Stimulated activated CD4-positive, alpha-beta T cell treated with anti-CD3 and anti-CD28 coated beads, Interleukin-15, amount 100 ng/mL, for 48 hours (primary cell): ENCODE measurements at regions not wholly inside any gene's neighbourhood (a gene's known extent, or its start where the extent isn't known, plus 50 kb on each side); places are given as distances from the start of the nearest gene placed in this dataset.
"Not testable (repeated sequence)": the region's sequence is repeated elsewhere in the genome, so short reads cannot be mapped to it uniquely, and the experiment has no call there.

Experiments used
- DNase-seq, 2 donors: peaks; one replicate each; pipeline ENCODE4 v3.0.0-alpha.2; 2020; ENCODE audit warnings: low read depth in 2 of 2

DNA sequence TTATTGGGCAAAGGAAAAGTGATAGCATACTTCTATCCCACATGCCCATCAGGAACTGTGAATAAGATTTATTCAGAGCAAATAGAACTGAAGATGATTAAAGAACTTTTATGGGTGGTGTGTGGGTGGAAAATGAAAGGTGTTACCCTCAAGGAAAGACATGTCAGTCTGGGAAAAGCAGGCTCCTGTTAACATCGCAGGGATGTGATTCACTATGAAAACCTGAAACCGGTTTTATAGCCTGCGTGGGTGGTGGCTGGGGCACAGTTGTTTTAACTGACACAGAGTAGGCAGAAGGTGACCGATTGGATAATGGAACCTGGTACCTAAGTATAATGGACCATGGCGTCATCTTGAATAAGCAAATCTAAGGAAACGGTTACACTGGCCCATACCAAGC lies 61.3 kb upstream of the CASK start:
- no peak for DNase-seq

DNA sequence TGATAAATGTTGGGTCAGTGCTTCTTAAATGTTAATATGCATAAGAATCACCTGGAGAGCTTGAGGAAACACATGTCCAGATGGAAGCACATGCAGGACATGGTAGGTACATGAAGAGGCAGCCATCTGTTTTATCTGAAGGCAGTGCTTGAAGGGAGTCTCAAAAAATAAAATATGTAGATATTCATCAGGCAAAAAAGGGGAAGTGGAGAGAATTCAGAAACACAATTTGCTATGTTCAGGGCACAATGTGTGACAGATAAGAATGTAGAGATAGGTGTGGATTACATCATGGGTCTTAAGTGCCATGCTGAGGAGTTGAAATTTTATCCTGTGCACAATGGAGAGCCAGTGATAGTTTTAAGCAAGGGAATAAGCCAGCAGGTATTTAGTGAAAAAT lies 59.6 kb upstream of the CASK start:
- DNase-seq: no peak

DNA sequence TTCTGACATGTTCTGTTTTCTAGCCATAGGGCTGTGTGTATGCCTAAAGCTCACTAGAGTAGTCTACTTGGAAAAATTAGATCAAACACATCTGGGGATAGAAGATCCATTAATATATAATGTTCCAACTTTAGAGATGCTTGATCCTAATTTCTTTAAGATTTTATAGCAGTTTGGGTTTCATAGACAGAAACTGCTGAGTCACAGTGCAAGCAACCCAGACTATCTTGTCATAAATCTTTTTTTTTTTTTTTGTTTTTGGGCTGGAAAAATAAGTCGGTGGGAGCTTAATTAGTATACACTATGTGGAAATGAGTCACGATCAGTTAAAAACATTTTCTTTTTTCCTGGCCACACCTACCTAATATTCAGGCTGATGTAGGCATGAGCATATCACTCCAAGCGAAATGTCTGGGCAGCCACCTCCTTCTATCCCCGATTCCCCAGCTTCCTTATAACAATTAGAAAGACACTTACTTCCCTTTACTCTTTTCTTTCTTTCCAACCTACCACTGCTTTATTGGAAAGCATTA lies 58.2 kb upstream of the CASK start:
- no peak for DNase-seq

DNA sequence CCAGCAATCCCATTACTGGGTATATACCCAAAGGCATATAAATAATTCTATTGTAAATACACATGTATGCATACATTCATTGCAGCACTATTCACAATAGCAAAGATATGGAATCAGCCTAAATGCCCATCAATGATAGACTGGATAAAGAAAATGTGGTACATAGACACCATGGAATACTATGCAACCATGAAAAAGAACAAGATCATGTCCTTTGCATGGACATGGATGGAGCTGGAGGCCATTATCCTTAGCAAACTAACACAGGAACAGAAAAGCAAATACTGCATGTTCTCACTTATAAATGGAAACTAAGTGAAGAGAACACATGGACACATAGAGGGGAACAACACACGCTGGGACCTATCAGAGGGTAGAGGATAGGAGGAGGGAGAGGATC lies 51.3 kb upstream of the CASK start:
- not testable (repeated sequence) for DNase-seq

DNA sequence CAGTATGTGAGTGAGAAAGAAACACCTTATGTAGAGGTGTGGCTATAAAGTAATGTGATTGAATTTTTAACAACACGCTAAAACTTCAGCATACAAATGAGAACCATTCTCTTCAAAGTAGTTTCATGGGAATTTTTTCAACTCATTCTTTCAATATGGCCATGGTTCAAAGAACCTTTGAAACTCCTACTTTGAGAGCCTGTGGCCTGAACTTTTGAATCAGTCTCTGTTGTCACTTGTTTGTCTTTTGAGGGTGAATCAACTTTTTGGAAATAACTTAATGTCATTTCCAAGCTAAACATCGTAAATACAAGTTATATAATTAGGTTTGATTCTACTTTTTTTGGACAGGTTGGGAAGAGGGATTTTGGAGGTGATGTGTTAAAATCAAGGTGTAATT lies 49.9 kb upstream of the CASK start:
- no peak for DNase-seq
